ENCODE measurements at regions not wholly inside any gene's neighbourhood (a gene's known extent, or its start where the extent isn't known, plus 50 kb on each side); places are given as distances from the start of the nearest gene placed in this dataset.
"Not testable (repeated sequence)": the region's sequence is repeated elsewhere in the genome, so short reads cannot be mapped to it uniquely, and the experiment has no call there.

- not testable (repeated sequence) for DNase-seq
Measured at GRCh38 chr2:242159921-242160320, 290.4 kb downstream of the RTP5 start.

DNA sequence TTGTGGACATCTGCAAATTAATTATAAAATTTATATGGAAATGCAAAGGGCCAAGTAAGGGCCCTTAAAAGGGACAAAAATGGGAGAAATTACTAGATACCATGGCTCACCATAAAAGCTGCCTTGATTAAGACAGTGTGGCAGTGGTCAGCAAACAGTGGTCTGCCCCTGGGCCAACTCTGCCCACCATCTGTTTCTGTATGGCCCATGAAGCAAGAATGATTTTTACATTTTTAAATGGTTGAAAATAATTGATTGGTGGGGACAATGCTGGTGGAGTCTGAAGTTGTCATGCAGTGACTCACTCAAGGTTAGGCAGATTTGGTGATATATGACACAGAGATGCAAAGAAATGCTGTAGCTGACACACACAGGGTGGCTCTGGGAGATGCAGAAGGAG, 295.6 kb downstream of the RTP5 start:
- DNase-seq = not testable (repeated sequence)

DNA sequence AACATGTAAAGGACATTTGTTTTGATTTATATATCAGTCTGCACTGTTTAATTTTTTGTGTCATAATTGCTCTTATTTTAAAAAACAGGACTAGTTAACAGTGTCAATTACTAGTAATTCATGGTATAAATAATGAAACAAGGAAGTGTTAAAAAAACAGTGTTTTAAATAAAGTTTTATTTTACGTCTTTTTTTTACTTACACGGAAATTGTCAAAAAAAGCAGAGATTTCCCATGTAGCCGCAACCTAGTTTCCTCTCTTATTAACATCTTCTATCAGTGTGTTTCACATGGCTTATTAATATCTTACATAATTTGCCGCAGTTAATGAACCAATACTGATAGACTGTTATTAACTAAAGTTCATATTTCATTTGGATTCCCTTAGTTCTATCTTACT, 301.8 kb downstream of the RTP5 start:
- not testable (repeated sequence) for DNase-seq
